ENCODE measurements at regions not wholly inside any gene's neighbourhood (a gene's known extent, or its start where the extent isn't known, plus 50 kb on each side); places are given as distances from the start of the nearest gene placed in this dataset.

GRCh38 chr5:145294331-145294730, 540.8 kb downstream of the PRELID2 start:
- Mint-ChIP-seq H3K4me3 (ENCODE audit: low read depth, unreplicated experiment) (no peak overlapping the region), H3K36me3 (ENCODE audit: insufficient read depth, unreplicated experiment) (no peaks in the 10 kb centered on the region), H3K27me3 (ENCODE audit: unreplicated experiment) (no peaks in the 10 kb centered on the region), H3K9me3 (ENCODE audit: low read depth, unreplicated experiment) (no peaks in the 10 kb centered on the region), H3K27ac (ENCODE audit: unreplicated experiment) (no peak overlapping the region), H3K4me1 (ENCODE audit: low read depth, unreplicated experiment) (no peaks in the 10 kb centered on the region)
- intact Hi-C loops (cut with micrococcal nuclease; ENCODE audit: unreplicated experiment) = no loop called here
- CTCF ChIA-PET = no interaction called here
- DNase-seq = no peak
- TF ChIP-seq, protein P1, sequence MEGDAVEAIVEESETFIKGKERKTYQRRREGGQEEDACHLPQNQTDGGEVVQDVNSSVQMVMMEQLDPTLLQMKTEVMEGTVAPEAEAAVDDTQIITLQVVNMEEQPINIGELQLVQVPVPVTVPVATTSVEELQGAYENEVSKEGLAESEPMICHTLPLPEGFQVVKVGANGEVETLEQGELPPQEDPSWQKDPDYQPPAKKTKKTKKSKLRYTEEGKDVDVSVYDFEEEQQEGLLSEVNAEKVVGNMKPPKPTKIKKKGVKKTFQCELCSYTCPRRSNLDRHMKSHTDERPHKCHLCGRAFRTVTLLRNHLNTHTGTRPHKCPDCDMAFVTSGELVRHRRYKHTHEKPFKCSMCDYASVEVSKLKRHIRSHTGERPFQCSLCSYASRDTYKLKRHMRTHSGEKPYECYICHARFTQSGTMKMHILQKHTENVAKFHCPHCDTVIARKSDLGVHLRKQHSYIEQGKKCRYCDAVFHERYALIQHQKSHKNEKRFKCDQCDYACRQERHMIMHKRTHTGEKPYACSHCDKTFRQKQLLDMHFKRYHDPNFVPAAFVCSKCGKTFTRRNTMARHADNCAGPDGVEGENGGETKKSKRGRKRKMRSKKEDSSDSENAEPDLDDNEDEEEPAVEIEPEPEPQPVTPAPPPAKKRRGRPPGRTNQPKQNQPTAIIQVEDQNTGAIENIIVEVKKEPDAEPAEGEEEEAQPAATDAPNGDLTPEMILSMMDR (IDR thresholded peaks at IDR 0.05; ENCODE audit: unreplicated experiment) = no peak
- BruUV-seq (replicated peaks) = no TSS peak

DNA sequence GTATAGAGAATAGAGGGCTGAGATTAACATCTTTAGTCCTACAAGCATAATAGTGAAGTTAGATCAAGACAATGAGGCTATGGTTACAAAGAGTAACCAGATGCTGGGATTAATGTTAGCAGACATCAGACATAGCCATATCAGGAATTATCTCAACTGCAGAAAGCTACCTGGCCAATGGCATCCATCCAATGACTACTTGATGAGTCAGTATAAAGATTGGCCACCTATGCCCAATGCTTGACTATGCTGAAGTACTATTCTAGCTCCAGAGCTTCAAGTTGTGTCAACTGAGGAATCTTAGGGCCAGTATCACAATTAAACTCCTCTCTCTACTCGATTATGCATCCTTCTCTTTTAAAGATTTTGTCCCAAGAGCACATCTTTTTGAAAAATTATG, 541.4 kb downstream of the PRELID2 start:
- no TSS peak for BruUV-seq (replicated peaks)
- Mint-ChIP-seq H3K27me3 (ENCODE audit: unreplicated experiment) (no peaks in the 10 kb centered on the region), H3K27ac (ENCODE audit: unreplicated experiment) (no peak overlapping the region), H3K36me3 (ENCODE audit: insufficient read depth, unreplicated experiment) (no peaks in the 10 kb centered on the region), H3K4me3 (ENCODE audit: low read depth, unreplicated experiment) (no peak overlapping the region), H3K9me3 (ENCODE audit: low read depth, unreplicated experiment) (no peaks in the 10 kb centered on the region), H3K4me1 (ENCODE audit: low read depth, unreplicated experiment) (no peaks in the 10 kb centered on the region)
- TF ChIP-seq, protein P1 (IDR thresholded peaks at IDR 0.05; ENCODE audit: unreplicated experiment) = no peak
- intact Hi-C loops (cut with micrococcal nuclease; ENCODE audit: unreplicated experiment) = no loop called here
- CTCF ChIA-PET = no interaction called here
- DNase-seq = no peak

DNA sequence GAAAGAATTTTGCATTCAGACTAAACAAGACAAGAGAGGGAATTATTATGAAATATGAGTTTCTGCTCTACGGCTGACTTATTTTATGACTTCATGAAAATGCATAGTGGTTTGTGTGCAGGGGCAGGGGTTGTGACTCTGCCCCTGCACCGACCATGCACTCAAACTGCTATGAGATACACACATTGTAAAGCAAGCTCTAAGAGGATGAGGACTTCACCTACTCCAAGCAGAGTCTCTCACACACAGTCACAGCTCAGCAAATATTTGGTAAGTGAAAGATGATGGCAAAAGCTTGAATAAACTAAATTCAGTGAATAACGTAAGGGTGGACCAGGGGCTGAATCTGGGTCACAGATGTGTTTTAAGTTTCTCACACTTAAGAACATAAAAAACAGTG, 542.9 kb downstream of the PRELID2 start:
- CTCF ChIA-PET = no interaction called here
- no TSS peak for BruUV-seq (replicated peaks)
- H3K27ac Mint-ChIP-seq (ENCODE audit: unreplicated experiment) = no peak overlapping the region

GRCh38 chr5:145283141-145283810, 551.9 kb downstream of the PRELID2 start:
- TF ChIP-seq, protein P1 (IDR thresholded peaks at IDR 0.05; ENCODE audit: unreplicated experiment) = no peak
- CTCF ChIA-PET = no interaction called here
- no peak overlapping the region for H3K27ac Mint-ChIP-seq (ENCODE audit: unreplicated experiment)
- H3K27me3 Mint-ChIP-seq (ENCODE audit: unreplicated experiment) = no peaks in the 10 kb centered on the region
- DNase-seq = no peak
- intact Hi-C loops (cut with micrococcal nuclease; ENCODE audit: unreplicated experiment) = no loop called here
- no peaks in the 10 kb centered on the region for H3K4me1 Mint-ChIP-seq (ENCODE audit: low read depth, unreplicated experiment)
- BruUV-seq (replicated peaks) = no TSS peak
- no peak overlapping the region for H3K4me3 Mint-ChIP-seq (ENCODE audit: low read depth, unreplicated experiment)
- H3K36me3 Mint-ChIP-seq (ENCODE audit: insufficient read depth, unreplicated experiment) = no peaks in the 10 kb centered on the region
- no peaks in the 10 kb centered on the region for H3K9me3 Mint-ChIP-seq (ENCODE audit: low read depth, unreplicated experiment)

More for the DNA sequence above, 542.9 kb downstream of the PRELID2 start:
- Mint-ChIP-seq H3K27me3 (ENCODE audit: unreplicated experiment) (no peaks in the 10 kb centered on the region), H3K36me3 (ENCODE audit: insufficient read depth, unreplicated experiment) (no peaks in the 10 kb centered on the region), H3K4me1 (ENCODE audit: low read depth, unreplicated experiment) (no peaks in the 10 kb centered on the region), H3K4me3 (ENCODE audit: low read depth, unreplicated experiment) (no peak overlapping the region), H3K9me3 (ENCODE audit: low read depth, unreplicated experiment) (no peaks in the 10 kb centered on the region)
- intact Hi-C loops (cut with micrococcal nuclease; ENCODE audit: unreplicated experiment) = no loop called here
- DNase-seq = no peak
- TF ChIP-seq, protein P1 (IDR thresholded peaks at IDR 0.05; ENCODE audit: unreplicated experiment) = no peak
